ENCODE measurements at regions not wholly inside any gene's neighbourhood (a gene's known extent, or its start where the extent isn't known, plus 50 kb on each side); places are given as distances from the start of the nearest gene placed in this dataset.

DNA sequence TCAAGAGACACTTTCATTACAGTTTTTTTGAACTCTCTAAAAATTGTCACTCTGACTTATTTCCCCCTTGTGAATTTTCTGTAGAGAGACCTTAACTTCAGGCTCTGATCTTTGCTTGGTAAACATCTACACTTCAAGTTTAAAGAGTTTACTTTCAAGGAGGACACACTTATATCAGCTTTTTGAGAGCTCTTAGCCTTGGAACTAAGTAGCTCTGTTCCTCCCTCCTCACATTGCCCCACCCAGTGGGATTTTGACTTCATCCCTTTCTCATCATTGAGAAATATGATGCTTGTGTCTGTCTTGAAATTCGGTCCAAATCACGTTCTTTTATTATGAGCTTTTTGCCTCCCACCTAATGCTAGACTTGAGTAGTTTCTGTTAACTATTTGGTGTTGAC lies 433.4 kb upstream of the MEIS1 start:
- POLR2A ChIA-PET: no interaction called here
- no peak for DNase-seq (ENCODE audit: extremely low spot score)
- CTCF ChIA-PET: interaction anchor here (0.9 to 1.4 kb wide), 3 partner anchors 12 to 48 kb away, joined by 3 read pairs; no protein-coding TSS in a partner anchor
- TF ChIP-seq, protein P1, sequence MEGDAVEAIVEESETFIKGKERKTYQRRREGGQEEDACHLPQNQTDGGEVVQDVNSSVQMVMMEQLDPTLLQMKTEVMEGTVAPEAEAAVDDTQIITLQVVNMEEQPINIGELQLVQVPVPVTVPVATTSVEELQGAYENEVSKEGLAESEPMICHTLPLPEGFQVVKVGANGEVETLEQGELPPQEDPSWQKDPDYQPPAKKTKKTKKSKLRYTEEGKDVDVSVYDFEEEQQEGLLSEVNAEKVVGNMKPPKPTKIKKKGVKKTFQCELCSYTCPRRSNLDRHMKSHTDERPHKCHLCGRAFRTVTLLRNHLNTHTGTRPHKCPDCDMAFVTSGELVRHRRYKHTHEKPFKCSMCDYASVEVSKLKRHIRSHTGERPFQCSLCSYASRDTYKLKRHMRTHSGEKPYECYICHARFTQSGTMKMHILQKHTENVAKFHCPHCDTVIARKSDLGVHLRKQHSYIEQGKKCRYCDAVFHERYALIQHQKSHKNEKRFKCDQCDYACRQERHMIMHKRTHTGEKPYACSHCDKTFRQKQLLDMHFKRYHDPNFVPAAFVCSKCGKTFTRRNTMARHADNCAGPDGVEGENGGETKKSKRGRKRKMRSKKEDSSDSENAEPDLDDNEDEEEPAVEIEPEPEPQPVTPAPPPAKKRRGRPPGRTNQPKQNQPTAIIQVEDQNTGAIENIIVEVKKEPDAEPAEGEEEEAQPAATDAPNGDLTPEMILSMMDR (IDR thresholded peaks at IDR 0.05; ENCODE audit: control extremely low read depth, extremely low read depth, low read depth, missing control alignments): no peak

DNA sequence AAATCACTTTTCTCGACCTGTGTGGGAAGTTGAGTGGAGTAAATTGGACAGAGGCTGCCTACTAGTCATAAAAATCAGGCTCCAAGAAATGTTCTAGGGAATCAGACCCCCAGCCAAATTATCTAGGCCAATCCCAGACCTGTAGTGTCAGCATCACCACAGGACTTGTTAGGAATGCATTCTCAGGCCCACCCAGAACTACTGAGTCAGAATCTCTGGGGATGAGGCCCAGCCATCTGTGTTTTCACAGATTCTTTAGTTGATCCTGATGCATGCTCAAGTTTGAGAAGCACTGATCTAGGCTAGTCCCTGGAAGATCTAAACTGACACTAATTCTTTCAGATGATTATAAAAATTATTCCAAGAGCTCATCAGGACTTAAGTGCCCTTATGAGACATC lies 434.0 kb upstream of the MEIS1 start:
- TF ChIP-seq, protein P1 (IDR thresholded peaks at IDR 0.05; ENCODE audit: control extremely low read depth, extremely low read depth, low read depth, missing control alignments): no peak
- ChIA-PET CTCF (interaction anchor here (1.4 kb wide), 1 partner anchor 49 kb away, joined by 3 read pairs; no protein-coding TSS in a partner anchor), POLR2A (no interaction called here)

DNA sequence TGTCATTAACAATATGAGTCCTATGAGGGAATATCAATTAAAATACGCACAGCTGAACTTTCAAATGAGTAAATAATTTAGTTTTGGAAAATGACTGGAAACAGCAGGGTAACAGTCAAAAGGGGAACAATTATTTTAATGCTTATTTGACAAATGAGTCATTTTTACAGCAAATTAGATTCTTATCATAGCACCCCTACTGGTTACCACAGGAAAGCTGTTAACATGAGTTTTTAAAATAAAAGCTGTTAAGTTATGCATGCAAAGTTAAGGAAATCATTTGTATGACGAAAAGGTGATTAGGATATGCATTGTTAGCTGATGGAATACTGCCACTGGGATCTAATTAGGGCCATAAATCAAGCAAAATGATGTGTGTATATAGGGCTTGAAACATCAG lies 435.1 kb upstream of the MEIS1 start:
- POLR2A ChIA-PET: no interaction called here
- CTCF ChIA-PET: interaction anchor here (1.0 kb wide), 1 partner anchor 11 kb away, joined by 3 read pairs; no protein-coding TSS in a partner anchor
- DNase-seq (ENCODE audit: extremely low spot score): no peak
- TF ChIP-seq, protein P1 (IDR thresholded peaks at IDR 0.05; ENCODE audit: control extremely low read depth, extremely low read depth, low read depth, missing control alignments): no peak

More for the DNA sequence above, 434.0 kb upstream of the MEIS1 start:
- DNase-seq (ENCODE audit: extremely low spot score): no peak

- no peak for DNase-seq (ENCODE audit: extremely low spot score)
- ChIA-PET CTCF (interaction anchor here (1.1 kb wide), 1 partner anchor 14 kb away, joined by 4 read pairs; no protein-coding TSS in a partner anchor), POLR2A (no interaction called here)
- TF ChIP-seq, protein P1 (IDR thresholded peaks at IDR 0.05; ENCODE audit: control extremely low read depth, extremely low read depth, low read depth, missing control alignments): no peak
Measured at GRCh38 chr2:65999103-65999502, 435.8 kb upstream of the MEIS1 start.

- TF ChIP-seq, protein P1 (IDR thresholded peaks at IDR 0.05; ENCODE audit: control extremely low read depth, extremely low read depth, low read depth, missing control alignments): no peak
- no peak for DNase-seq (ENCODE audit: extremely low spot score)
- CTCF ChIA-PET: interaction anchor here (0.8 to 1.1 kb wide), 2 partner anchors 14 to 15 kb away, joined by 3 read pairs; no protein-coding TSS in a partner anchor
- POLR2A ChIA-PET: interaction anchor here (0.6 kb wide), 1 partner anchor 216 kb away, joined by 3 read pairs; no protein-coding TSS in a partner anchor
Measured at GRCh38 chr2:65997961-65998360, 437.0 kb upstream of the MEIS1 start.

GRCh38 chr2:65992198-65992554 lies 442.7 kb upstream of the MEIS1 start:
- ChIA-PET CTCF (interaction anchor here (1.2 kb wide), 1 partner anchor 9 kb away, joined by 3 read pairs; no protein-coding TSS in a partner anchor), POLR2A (no interaction called here)
- TF ChIP-seq, protein P1 (IDR thresholded peaks at IDR 0.05; ENCODE audit: control extremely low read depth, extremely low read depth, low read depth, missing control alignments): no peak

More at GRCh38 chr2:65992198-65992554, 442.7 kb upstream of the MEIS1 start:
- DNase-seq (ENCODE audit: extremely low spot score): no peak

Data from GM10248 (cell line).